GM23338 (cell line): ENCODE measurements at regions not wholly inside any gene's neighbourhood (a gene's known extent, or its start where the extent isn't known, plus 50 kb on each side); places are given as distances from the start of the nearest gene placed in this dataset.

Source experiments
- ATAC-seq: fragments of 200-7000 bp; cut with Tn5 transposase; 3 replicates; pipeline ENCODE4 v1.9.1; 2020
- DNase-seq: peaks from one replicate; pipeline ENCODE4 v3.0.0-alpha.2; 2015; ENCODE audit warnings: low spot score
- H2AFZ ChIP-seq: fragments of 200-600 bp; sonication (generic); 2 replicates; pipeline ENCODE4 v1.8.0; 2016; ENCODE audit warnings: antibody characterized with exemption, mild to moderate bottlenecking, moderate library complexity
- H3F3A ChIP-seq: fragments of 200-600 bp; sonication (generic); replicated peaks from 2 replicates; pipeline ENCODE4 v1.8.0; 2017; ENCODE audit warnings: antibody characterized with exemption, mixed run types, low read depth
- H3K27ac ChIP-seq: fragments of 200-600 bp; sonication (generic); 2 replicates; pipeline ENCODE4 v1.6.1; 2016; ENCODE audit warnings: low read depth
- H3K27me3 ChIP-seq: fragments of 200-600 bp; sonication (generic); 2 replicates; pipeline ENCODE4 v1.8.0; 2016; ENCODE audit warnings: mild to moderate bottlenecking, mixed run types, moderate library complexity; ENCODE audit not compliant: insufficient read depth
- H3K36me3 ChIP-seq: fragments of 200-600 bp; sonication (generic); 2 replicates; pipeline ENCODE4 v1.8.0; 2016; ENCODE audit warnings: mild to moderate bottlenecking; ENCODE audit not compliant: insufficient read depth
- H3K4me1 ChIP-seq: fragments of 200-600 bp; sonication (generic); 2 replicates; pipeline ENCODE4 v1.8.0; 2016; ENCODE audit warnings: mild to moderate bottlenecking, moderate library complexity; ENCODE audit not compliant: insufficient read depth
- H3K4me2 ChIP-seq: fragments of 200-600 bp; sonication (generic); 2 replicates; pipeline ENCODE4 v1.7.1; 2017; ENCODE audit warnings: mixed run types
- H3K4me3 ChIP-seq: fragments of 200-600 bp; sonication (generic); 2 replicates; pipeline ENCODE4 v1.6.1; 2016; ENCODE audit warnings: mixed run types
- H3K79me2 ChIP-seq: fragments of 200-600 bp; sonication (generic); replicated peaks from 2 replicates; pipeline ENCODE4 v1.8.0; 2017; ENCODE audit warnings: mild to moderate bottlenecking; ENCODE audit not compliant: insufficient read depth
- H3K9me2 ChIP-seq: fragments of 200-600 bp; sonication (generic); 2 replicates; pipeline ENCODE4 v1.8.0; 2017; ENCODE audit not compliant: insufficient read depth
- H4K20me1 ChIP-seq: fragments of 200-600 bp; sonication (generic); replicated peaks from 2 replicates; pipeline ENCODE4 v1.8.0; 2017; ENCODE audit warnings: mild to moderate bottlenecking; ENCODE audit not compliant: insufficient read depth
- H3K27ac Mint-ChIP-seq: 2 replicates; pipeline ENCODE4 v1.8.0; 2020; ENCODE audit warnings: inconsistent platforms, mild to moderate bottlenecking, moderate library complexity, mixed read lengths
- H3K27me3 Mint-ChIP-seq: 3 replicates; pipeline ENCODE4 v1.8.0; 2022; ENCODE audit warnings: low read depth, mild to moderate bottlenecking, moderate library complexity, mixed read lengths, inconsistent platforms; ENCODE audit not compliant: insufficient read depth, poor library complexity
- H3K36me3 Mint-ChIP-seq: 3 replicates; pipeline ENCODE4 v1.8.0; 2021; ENCODE audit warnings: low read depth, mild to moderate bottlenecking, inconsistent platforms, moderate library complexity, mixed read lengths
- H3K4me1 Mint-ChIP-seq: 3 replicates; pipeline ENCODE4 v1.8.0; 2020; ENCODE audit warnings: mild to moderate bottlenecking, inconsistent platforms, mixed read lengths
- H3K4me3 Mint-ChIP-seq: 3 replicates; pipeline ENCODE4 v1.8.0; 2021; ENCODE audit warnings: moderate library complexity, mild to moderate bottlenecking, inconsistent platforms, mixed read lengths
- H3K9me3 Mint-ChIP-seq: 3 replicates; pipeline ENCODE4 v1.8.0; 2020; ENCODE audit warnings: moderate library complexity, mild to moderate bottlenecking, inconsistent platforms, mixed read lengths
- CREB1 ChIP-seq: fragments of 250-450 bp; sonication (Bioruptor Pico); IDR thresholded peaks from 2 replicates; pipeline ENCODE4 v1.5.0; 2020; ENCODE audit warnings: low read depth, mild to moderate bottlenecking, moderate library complexity
- CTCF ChIP-seq, 2 experiments: fragments of 200-600 bp in 1 of 2; sonication (generic) in 1 of 2; conservative IDR thresholded peaks; 2 replicates each; pipeline versions ENCODE4 v1.5.1 to v1.6.1; 2016 to 2017; ENCODE audit warnings: antibody characterized with exemption in 2 of 2, low read depth in 2 of 2, mild to moderate bottlenecking in 2 of 2, moderate library complexity in 1 of 2
- EZH2 ChIP-seq: fragments of 200-600 bp; sonication (generic); IDR thresholded peaks from one replicate; pipeline ENCODE4 v1.8.0; 2017; ENCODE audit warnings: antibody characterized with exemption, mild to moderate bottlenecking, low read depth; ENCODE audit not compliant: unreplicated experiment
- EZH2phosphoT487 ChIP-seq: fragments of 200-600 bp; sonication (generic); IDR thresholded peaks from one replicate; pipeline ENCODE4 v1.8.1; 2018; ENCODE audit warnings: antibody characterized with exemption; ENCODE audit not compliant: unreplicated experiment
- JUNB ChIP-seq: IDR thresholded peaks from one replicate; pipeline ENCODE4 v1.6.1; 2016; ENCODE audit warnings: antibody characterized with exemption; ENCODE audit not compliant: unreplicated experiment
- NANOG ChIP-seq: IDR thresholded peaks from 2 replicates; pipeline ENCODE4 v1.6.1; 2016; ENCODE audit warnings: antibody characterized with exemption, borderline replicate concordance
- POLR2AphosphoS5 ChIP-seq: IDR thresholded peaks from 2 replicates; pipeline ENCODE4 v1.6.1; 2016; ENCODE audit warnings: antibody characterized with exemption, low read depth
- REST ChIP-seq: IDR thresholded peaks from one replicate; pipeline ENCODE4 v1.6.1; 2018; ENCODE audit warnings: antibody characterized with exemption; ENCODE audit not compliant: unreplicated experiment
- STAT1 ChIP-seq: IDR thresholded peaks from one replicate; pipeline ENCODE4 v1.6.1; 2016; ENCODE audit warnings: antibody characterized with exemption; ENCODE audit not compliant: unreplicated experiment
- ZNF114 ChIP-seq: fragments of 250-450 bp; sonication (Bioruptor Pico); IDR thresholded peaks from 2 replicates; pipeline ENCODE4 v1.5.0; 2020; ENCODE audit warnings: mild to moderate bottlenecking, moderate library complexity
- ZNF331 ChIP-seq: fragments of 250-450 bp; sonication (Bioruptor Pico); IDR thresholded peaks from 2 replicates; pipeline ENCODE4 v1.5.0; 2020; ENCODE audit warnings: low read depth, mild to moderate bottlenecking, moderate library complexity
- ZNF462 ChIP-seq: fragments of 250-450 bp; sonication (Bioruptor Pico); IDR thresholded peaks from 2 replicates; pipeline ENCODE4 v1.5.0; 2020; ENCODE audit warnings: mild to moderate bottlenecking, moderate library complexity

GRCh38 chr12:77645966-77646598 is 184.6 kb upstream of the NAV3 start (continued):
- TF ChIP-seq NANOG = peak; percentile 34; the same call in 1 of the 2 replicates

GRCh38 chr12:77644915-77645605 is 185.6 kb upstream of the NAV3 start:
- Histone ChIP-seq H3K36me3 (no peaks in the 10 kb centered on the region), H3K4me1 (peaks cover 42% of the 10 kb centered on the region), H4K20me1 (no peaks in the 10 kb centered on the region), H3F3A (no peaks in the 10 kb centered on the region), H3K9me2 (no peaks in the 10 kb centered on the region), H3K4me2 (peak overlapping the region; percentile 70), H3K4me3 (peak overlapping the region; percentile 34), H3K27ac (peak overlapping the region; percentile 56; the same call in 1 of the 2 replicates), H2AFZ (no peak overlapping the region), H3K27me3 (no peaks in the 10 kb centered on the region), H3K79me2 (no peaks in the 10 kb centered on the region)
- peak; percentile 95 for ATAC-seq
- H3K27me3 Mint-ChIP-seq = peaks cover 3% of the 10 kb centered on the region
- DNase-seq = peak; percentile 81
- no peaks in the 10 kb centered on the region for H3K36me3 Mint-ChIP-seq
- H3K4me3 Mint-ChIP-seq = peak overlapping the region; percentile 50
- H3K4me1 Mint-ChIP-seq = peaks cover 44% of the 10 kb centered on the region
- no peaks in the 10 kb centered on the region for H3K9me3 Mint-ChIP-seq
- H3K27ac Mint-ChIP-seq = no peak overlapping the region; the same call in 1 of the 2 replicates
- TF ChIP-seq POLR2AphosphoS5 (no peak), ZNF462 (CRISPR knock-in tag) (peak; percentile 77), EZH2 (no peak), STAT1 (no peak), ZNF114 (CRISPR knock-in tag) (no peak), NANOG (peak; percentile 65; the same call in 1 of the 2 replicates), CREB1 (no peak), REST (no peak), JUNB (no peak), EZH2phosphoT487 (no peak), CTCF (conservative IDR thresholded peaks at IDR 0.05; ENCODE audit: low read depth in 2 of 2) (no peak), ZNF331 (no peak)
